Activated T-cell treated with anti-CD3 and anti-CD28 coated beads for 48 hours (primary cell): ENCODE measurements at regions not wholly inside any gene's neighbourhood (a gene's known extent, or its start where the extent isn't known, plus 50 kb on each side); places are given as distances from the start of the nearest gene placed in this dataset.

Experiments
- DNase-seq: peaks from one replicate; pipeline ENCODE4 v3.0.0-alpha.2; 2020; ENCODE audit warnings: low read depth

DNA sequence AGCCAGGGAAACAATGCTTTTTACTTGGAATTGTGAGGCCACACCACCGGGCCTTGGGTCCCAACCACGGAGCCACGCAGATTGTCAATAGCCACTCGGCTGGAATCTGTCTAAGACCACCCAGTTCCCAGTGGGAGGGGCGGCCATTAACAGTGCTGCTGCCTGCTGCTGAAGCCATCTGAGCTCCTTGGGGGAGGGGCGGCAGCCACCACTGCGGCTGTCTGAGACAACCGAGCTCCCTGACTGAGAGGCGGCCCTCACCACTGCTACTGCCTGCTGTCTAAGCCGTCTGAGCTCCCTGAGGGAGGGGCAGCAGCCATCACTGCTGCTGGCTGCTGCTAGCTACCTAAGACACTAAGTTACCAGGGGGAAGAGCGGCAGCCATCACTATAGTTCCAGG is 64.3 kb downstream of the DMRTA2 start:
- DNase-seq, result no peak

DNA sequence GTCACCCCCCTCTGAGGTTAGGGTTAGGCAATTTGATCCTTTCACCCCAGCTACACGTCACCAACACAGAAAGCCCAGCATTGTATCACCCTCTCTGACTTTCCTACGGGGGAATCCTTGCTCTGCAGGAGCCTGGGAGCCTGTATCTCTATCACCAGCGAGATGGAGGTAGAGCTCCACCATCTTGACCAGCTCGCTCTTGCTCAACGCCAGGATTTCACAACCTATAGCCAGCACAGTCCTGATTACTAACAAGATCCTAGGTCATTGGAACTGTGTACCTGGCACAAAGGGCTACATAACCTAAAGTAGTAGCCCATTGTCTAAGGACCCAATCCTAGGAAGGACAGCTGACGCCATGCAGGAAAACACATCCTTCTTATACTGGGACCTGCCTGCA is 66.1 kb downstream of the DMRTA2 start:
- DNase-seq, result no peak

DNA sequence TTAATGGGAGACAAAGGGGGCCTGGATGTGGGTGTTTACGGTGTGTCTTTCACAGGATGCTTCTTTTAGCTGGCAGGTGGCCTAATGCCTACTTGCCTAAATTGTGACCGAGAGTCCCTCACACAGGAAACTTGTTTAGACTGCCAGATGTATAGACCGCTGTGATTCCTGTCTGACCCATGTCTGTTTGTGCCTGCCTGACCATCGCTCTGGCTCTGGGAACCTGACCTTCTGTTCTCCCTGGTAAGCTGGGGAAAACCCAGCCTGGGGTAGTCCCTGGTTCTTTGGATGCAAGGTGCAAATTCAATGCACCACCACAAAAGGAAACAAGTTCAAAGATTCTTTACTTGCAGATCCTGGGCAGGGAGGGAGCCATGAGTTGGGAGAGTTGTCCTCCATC is 68.4 kb downstream of the DMRTA2 start:
- DNase-seq, result no peak

DNA sequence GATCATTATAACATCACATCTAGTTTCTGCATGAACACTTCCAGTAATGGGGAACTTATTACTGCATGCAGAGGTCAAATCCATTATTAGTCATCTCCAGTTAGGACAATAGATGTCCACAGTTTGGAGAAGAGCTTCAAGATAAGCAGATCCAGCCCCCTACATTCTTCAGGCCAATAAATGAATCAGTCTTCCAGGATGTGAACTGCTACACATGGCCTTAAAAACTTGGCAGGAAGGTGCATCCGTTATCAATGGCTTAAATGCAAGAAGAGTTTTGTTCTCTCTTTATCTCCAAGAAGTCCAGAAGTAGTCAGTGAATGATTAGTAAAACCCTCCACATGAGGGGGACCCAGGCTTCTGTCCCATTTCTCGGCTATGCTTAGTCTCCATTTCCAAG is 70.8 kb downstream of the DMRTA2 start:
- DNase-seq, result no peak

DNA sequence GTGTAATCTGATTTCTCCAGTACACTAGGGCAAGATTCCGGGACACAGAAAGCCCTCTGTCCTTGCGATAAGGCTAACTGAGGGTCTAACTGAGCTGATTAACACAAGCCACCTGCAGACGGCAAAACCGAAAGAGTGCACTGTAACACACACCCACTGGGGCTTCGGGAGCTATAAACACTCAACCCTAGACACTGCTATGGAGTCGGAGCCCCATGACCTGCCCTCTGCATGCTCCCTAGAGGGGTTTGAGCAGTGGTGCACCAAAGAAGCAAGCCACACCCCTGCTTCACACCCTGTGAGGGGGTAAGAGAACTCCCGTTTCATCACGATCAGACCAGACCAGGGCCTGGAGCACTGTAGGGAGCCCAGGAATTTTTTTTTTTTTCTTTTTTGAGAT is 72.4 kb downstream of the DMRTA2 start:
- no peak for DNase-seq

DNA sequence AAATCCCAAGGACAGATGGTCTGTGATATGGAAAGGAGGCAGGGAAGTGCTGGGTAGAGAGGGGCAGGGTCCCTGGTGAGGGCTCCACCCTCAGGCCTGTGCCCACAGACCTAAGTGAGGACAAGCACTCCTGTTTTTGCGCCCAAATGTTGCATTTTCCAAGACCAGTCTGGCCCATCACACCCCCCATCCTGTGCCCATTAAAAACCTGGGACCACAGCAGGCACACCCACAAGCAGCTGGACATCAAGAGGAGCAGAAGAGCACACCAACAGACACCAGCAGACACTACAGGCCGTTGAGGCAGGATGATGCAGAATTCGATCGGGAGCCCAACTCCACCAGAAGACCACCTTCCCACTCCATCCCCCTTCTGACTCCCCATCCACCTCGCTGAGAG is 72.8 kb downstream of the DMRTA2 start:
- DNase-seq, result no peak

DNA sequence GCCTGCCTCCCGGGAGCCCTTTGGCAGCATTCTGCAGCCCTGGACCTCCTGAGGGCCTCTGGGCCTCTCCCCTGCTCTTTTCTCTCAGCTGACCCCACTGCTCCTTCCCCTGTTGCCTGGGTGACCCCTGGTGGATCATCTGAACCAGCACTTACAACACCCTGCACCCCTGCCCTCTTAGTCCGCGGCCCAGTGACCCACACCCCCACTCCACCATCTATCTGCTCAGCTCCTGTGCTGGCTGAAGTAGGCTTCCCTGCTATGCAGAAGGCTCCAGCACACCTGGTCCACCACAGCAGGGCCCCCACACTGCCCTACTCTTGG is 74.0 kb downstream of the DMRTA2 start:
- DNase-seq, result no peak

DNA sequence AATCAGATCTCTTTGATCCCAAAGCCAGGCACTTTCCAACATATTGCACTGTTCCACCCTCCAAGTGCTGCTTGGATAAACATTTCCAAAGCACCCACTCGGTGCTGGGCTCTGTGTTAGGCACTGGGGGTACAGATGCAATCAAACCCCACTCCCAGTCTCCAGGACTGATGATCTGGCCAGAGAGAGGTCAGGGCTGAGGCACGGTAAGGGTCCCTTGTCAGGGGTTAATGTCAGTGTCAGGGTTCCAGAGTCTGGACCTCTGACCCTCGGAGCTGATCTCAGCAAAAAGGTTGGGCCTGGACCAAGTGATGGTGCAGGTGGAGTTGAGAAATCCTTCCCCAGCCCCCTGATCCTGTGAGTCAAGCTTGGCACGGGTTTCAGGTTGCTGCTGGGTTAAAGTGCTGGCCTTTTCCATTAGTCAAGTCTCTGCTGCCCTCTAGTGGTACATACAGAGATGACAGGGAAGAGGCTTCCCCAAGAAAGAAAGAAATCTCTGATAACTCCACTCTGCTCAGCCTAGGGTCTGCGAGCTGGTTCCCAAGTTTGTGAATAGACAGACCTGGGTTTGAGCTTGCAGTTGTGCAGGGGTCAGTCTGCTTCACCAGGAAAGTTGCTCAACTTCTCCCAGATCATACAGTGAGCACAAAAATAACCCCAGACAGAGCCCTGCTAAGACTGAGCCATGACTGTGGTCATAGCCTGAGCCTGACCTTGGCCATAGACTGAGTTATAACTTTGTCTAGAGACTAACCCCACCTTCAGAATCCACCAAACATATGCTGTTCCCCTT is 74.6 kb downstream of the DMRTA2 start:
- DNase-seq, result peak; percentile 15

DNA sequence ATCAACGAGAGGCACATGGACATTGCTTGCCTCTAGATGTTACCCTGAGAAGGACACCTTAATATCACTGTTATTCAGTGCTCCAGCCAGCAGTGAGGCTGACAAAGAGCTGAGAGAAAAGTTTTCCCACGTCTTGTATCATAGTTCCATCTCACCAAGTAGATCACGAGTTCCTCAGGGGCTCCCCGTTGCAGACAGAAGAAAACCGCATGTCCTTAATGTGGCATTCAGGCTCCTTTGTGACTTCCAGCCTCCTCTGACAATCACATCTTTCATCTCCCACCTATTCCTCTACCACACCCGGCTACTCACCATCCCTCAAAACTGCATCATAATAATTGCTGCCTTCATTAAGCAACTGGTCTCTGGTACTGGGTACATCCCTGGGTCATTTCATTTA is 75.3 kb downstream of the DMRTA2 start:
- DNase-seq, result no peak

DNA sequence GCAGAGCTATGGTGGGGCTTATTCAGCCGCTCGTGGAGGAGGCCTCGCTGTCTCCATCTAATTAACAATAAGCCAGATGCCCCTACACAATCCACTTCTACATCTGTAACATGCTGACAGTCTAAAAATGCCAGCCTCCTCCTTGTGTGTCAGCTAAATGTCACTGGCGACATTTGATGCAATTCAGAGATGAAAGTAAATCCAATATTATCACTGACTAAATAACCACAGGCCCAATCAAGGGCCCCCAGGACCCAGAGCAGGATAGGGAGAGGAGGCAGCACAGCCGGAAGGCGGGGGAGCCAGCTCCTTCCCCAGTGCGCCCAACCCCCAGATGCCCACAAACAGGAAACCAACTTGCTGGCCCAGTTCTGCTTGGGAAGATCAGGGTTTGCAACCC is 76.6 kb downstream of the DMRTA2 start:
- DNase-seq, result no peak

DNA sequence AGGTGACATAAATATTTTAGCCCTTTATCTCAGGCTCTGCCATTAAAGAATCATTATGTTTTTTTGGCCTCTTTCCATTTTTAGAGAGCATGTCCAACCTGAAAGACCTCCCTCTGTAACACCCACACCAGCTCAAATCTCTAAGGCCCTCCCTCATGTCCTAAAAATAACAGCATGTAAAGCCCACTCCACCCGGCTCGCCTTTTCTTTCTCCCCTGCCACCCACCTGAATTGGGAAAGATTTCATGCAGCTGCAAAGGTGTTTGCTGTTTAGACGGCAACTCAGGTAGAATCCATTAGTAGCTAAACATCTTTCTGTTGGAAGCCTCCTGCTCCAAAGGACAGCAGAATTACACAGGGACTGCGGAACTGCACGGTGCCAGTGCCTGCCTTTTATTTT is 79.9 kb downstream of the DMRTA2 start:
- no peak for DNase-seq

DNA sequence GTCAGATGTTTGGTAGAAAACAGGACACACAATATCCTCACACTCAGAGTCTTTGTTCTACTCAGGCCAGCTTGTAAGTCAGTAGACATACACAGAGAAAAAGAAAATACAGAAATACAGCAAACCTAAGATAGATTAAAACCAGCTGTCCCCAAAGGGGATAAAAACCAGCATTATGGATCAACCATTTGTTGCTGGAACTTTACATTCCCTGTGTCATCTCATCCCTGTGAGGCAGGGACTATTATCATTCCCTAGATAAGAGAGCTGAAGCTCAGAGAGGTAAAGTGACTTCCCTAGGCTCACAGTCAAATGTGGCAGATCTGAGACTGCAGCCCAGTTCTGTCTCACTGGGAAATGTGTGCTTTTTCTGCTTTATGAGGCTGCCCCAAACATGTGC is 80.7 kb downstream of the DMRTA2 start:
- DNase-seq, result no peak

DNA sequence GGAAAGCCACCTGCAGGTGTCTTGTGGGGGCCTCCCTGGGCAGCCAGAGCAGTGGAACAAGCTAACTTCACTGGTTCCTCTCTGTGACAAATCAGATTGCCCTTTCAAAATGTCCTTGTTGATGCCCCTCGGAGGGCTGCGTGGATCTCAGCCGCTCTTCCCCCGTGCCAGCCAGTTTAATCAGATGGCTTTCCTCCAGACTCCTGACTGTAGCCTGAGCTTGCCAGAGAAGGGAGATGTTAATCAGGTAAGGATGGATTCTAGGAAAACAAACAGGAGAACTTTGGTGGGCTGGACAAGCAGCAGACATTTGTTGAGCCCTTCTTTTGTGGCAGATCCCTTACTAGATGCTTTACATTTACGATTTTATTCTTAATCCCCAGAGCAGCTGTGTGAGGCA is 88.2 kb downstream of the DMRTA2 start:
- DNase-seq, result no peak

DNA sequence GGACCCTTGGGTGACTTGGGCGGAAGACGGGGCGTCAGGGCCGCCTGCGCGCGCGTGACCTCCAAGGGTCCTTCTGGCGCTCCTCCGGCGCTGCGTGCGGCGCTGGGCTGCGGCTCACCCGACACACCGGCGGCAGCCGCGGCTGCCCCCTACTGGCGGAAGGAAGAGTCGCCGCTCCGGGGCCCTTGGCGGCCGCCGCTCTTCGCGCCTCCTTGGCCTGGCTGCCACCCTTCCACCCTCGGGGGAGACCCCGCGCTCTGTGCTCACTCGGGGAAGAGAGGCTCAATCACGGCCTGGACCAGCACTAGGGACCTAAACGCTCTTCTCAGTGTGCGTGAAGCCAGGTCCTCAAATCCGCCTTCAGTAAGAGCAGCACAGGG is 89.7 kb downstream of the DMRTA2 start:
- DNase-seq, result peak; percentile 67

DNA sequence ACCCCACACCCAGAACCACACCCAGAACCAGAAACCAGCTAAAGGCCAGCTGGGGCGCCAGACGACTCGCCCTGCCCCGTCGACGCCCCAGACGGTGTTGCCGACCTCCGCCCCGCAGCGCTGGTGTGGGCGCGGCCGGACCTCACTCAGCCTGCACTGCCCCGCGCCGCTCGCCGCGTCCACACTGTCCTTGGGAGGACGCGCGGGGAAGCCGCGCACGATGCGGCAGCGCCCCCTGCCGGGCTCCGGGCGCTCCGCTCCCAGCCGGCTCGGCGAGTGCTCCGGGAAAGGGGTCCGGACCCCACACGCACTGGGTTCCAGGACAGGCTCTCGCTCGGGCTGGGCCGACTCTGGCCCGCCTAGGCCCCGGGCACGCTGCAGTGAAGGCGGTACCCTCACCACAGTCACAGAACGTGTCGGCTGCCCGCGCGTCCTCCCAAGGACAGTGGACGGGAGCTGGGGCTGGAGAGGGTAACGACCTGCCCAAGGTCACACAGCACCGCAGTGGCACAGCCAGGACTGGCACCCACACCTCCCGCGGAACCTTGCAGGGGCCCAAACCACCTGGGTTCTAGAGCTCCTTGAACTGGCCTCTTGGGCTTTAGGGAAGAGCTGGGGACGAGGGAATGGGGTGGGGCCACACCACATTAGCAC is 90.2 kb downstream of the DMRTA2 start:
- DNase-seq, result peak; percentile 56

DNA sequence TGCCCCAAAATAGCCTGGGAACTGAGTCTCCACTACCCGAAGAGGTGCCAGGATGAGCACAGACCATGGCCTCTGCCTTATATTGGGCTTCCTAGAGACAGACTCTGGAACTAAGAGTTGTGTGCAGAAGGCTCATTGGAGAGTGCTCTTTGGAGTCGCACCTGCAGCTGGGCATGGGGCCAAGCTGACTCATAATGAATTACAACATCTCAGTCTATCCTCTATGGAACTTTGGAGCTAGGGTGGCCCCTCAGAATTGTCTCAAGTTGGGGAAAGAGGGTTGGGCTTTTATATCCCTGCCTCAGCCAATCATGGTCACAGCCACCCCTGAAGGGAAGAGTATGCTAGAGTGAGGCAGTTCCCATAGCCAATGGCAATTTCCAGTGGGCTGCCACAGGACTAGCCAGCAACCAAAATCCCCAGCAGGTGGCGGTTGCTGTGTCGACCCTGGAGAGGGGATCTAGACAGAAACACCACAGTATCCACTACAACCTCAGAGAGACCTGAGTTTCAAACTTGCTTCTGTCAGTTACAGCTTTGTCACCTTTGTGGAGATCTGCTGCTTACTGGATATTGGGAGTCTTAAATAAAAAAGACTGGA is 93.8 kb downstream of the DMRTA2 start:
- DNase-seq, result no peak

DNA sequence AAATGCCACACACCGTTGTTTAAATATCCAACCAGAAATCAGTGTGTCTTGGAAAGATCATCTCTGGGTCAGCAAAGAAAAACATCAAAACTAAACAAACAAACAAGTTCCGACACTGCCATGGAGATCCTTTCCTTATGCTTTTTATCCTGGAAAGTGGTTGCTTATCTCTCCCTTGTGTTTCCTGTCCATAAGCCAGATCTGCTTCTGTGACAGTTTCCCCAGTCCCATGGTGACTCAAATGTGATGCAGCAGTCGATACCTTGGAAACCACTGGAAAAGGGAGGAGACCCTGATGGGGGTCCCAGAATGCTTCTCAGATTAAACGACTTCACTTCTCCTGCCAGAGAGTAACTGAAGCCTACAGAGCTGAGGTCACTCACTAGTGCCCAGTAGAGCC is 94.7 kb downstream of the DMRTA2 start:
- no peak for DNase-seq

DNA sequence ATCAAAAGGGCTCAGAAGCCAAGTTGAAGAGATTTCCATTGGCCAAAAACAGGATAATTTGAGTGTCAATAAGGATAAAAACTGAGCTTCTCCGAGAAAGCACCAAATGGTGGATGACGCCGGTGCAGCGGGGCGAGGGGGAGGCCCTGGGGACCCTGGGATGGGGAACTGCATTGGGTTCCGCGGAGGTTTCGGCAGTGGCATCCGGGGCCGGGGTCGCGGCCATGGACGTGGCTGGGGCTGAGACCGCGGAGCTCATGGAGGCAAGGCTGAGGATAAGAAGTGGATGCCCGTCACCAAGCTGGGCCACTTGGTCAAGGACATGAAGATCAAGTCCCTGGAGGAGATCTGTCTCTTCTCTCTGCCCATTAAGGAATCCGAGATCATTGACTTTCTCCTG is 97.2 kb downstream of the DMRTA2 start:
- no peak for DNase-seq

DNA sequence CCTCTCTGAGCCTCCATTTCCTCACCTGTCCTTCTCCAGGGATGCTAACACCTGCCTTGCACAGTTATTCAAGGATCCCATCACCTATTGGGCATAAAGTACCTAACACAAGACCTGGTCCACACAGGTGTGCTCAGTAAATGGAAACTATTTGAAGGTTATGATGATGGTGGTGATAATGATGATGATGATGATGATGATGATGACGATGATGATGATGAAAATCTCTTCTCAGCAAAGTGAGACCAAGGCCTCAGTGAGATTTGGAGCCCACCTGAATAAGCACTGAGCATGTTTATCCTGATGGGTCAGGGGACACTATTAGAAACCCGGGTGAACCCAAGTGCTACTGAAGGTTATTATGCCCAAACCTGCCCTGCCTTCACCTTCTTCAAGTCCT is 100.7 kb downstream of the DMRTA2 start:
- DNase-seq, result no peak

DNA sequence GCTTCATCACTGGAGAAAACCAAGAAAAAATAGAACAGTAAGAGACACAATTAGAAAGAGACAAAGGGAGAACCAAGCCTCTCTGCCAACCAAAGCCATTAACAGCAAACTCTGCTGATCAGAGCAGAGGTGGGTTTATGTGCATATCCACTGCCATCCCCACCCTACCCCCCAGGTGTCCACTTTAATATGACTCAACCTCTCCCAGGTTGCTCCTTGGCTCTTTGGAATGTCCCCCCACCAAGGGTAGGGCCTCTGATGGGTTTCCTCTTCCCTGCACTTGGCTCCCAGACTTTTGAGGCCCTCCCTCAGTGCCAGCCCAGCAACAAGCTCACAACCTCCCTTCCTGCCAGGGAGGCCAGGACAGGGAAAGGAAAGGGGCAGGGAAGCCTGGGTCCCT is 104.8 kb downstream of the DMRTA2 start:
- DNase-seq, result no peak

DNA sequence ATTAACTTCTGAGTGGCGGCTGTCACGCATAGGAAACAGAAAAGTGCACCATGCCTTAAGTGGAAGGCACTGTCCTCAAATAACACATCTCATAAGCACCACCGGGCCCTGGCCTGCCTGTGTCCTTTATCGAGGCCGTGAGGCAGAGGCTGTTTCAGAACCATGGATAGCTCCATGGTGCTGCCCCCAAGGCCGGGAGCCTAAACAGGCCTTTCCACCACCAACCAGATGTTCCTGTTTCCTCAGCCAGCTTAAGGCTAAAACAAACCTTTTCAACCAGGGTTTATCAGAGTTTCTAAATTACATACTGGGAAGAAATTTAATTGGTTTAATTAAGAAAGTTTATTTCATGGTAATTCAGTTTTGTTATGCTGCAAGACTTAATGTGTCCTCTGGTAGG is 114.4 kb downstream of the DMRTA2 start:
- no peak for DNase-seq

DNA sequence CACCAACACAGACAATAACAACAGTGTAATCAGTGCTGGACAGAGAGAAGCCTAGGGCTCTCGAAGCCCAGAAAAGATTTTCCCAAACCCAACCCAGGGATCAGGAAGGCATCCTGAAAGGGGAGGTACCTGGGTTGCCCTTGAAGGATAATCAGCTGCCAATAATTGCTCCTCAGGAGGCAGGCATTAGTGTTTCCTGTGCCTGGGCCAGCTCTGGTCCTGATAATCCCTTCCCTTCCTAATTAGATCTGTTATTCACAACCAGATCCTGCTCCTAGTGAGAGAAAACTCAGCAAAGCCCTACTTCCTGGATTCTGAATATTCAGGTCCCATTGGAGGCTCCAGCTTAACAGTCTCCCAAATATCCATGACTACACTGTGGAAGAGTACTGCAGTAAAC is 117.4 kb downstream of the DMRTA2 start:
- DNase-seq, result no peak

DNA sequence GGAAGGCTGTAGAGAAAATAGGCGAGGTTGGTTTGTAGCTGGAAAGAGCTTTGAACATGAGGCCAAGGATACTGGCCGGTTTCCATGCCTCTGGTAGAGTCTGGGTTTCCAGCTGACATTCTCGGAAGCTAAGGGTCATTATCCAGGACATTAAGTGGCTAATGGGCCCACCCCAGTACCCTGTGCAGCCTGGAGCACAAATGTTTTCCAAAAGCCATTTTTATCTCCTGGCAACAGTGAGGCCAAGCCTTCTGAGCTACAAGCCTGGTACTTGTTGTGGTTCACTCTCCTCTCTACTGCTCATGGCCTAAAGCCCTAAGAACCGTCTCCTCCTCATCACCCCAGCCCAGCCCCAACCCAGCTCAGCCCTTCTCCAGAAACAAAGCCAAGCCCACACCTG is 122.9 kb downstream of the DMRTA2 start:
- DNase-seq, result no peak

DNA sequence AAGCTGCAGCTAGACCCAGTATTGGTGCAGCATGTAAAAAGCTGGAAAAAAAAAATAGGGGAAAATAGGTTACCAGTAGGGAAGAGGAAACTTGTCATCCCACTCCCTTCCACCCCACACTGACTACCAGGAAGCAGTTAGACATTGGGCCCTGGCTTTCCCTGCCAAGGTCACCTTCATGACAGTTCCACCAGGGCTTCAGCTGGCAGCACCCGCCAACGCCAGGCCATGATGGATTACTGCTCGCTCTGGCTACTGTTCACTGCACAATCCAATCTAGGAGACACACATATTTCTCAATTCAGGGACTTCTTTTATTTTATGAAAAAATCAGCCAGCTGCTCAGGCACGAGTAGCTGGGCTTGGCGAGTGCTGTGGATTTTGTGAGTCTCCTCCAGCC is 127.7 kb downstream of the DMRTA2 start:
- DNase-seq, result no peak
